ENCODE measurements at regions not wholly inside any gene's neighbourhood (a gene's known extent, or its start where the extent isn't known, plus 50 kb on each side); places are given as distances from the start of the nearest gene placed in this dataset.

DNA sequence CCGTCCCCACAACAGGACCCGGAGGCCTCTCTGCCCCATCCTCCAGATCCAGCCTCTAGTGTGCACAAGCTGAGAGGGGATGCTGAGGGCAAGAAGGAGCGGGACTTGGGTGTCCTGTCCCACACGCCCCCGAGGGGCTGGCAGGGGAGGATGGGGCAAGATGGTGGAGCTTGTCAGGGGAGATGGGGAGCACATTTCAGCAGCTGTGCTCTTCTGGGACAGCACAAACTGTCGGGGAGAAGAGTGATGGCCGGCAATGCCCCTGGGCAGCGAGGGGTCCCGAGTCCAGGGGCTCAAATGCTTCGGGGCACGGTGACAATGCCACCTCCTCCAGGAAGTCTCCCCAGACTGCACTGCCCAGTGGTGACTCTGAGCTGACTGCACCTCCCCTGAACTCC lies 134.5 kb downstream of the FAM53A start:
- TF ChIP-seq, protein P1, sequence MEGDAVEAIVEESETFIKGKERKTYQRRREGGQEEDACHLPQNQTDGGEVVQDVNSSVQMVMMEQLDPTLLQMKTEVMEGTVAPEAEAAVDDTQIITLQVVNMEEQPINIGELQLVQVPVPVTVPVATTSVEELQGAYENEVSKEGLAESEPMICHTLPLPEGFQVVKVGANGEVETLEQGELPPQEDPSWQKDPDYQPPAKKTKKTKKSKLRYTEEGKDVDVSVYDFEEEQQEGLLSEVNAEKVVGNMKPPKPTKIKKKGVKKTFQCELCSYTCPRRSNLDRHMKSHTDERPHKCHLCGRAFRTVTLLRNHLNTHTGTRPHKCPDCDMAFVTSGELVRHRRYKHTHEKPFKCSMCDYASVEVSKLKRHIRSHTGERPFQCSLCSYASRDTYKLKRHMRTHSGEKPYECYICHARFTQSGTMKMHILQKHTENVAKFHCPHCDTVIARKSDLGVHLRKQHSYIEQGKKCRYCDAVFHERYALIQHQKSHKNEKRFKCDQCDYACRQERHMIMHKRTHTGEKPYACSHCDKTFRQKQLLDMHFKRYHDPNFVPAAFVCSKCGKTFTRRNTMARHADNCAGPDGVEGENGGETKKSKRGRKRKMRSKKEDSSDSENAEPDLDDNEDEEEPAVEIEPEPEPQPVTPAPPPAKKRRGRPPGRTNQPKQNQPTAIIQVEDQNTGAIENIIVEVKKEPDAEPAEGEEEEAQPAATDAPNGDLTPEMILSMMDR (IDR thresholded peaks at IDR 0.05), result no peak
- TF ChIP-seq POLR2A (IDR thresholded peaks at IDR 0.05), result no peak
